GM10266 (cell line): ENCODE measurements at regions not wholly inside any gene's neighbourhood (a gene's known extent, or its start where the extent isn't known, plus 50 kb on each side); places are given as distances from the start of the nearest gene placed in this dataset.
A peak's percentile ranks its signal among the peaks of the same experiment; 100 is the strongest.
"Not testable (repeated sequence)": the region's sequence is repeated elsewhere in the genome, so short reads cannot be mapped to it uniquely, and the experiment has no call there.

Source experiments
- DNase-seq: peaks from one replicate; pipeline ENCODE4 v3.0.0; 2012; ENCODE audit errors: extremely low spot score
- CTCF ChIP-seq: IDR thresholded peaks from 2 replicates; pipeline ENCODE4 v1.5.1; 2012; ENCODE audit warnings: mild to moderate bottlenecking, low read depth; ENCODE audit not compliant: control insufficient read depth, insufficient read depth; ENCODE audit errors: missing control alignments

GRCh38 chr5:111839438-111839837 lies 82.4 kb upstream of the NREP start:
- TF ChIP-seq CTCF, result no peak
- no peak for DNase-seq

GRCh38 chr5:111836426-111836825 lies 79.4 kb upstream of the NREP start:
- TF ChIP-seq CTCF, result no peak
- no peak for DNase-seq

GRCh38 chr5:111834926-111835599 lies 78.1 kb upstream of the NREP start:
- DNase-seq, result no peak

GRCh38 chr5:111830333-111830732 lies 73.3 kb upstream of the NREP start:
- DNase-seq, result no peak
- TF ChIP-seq CTCF, result no peak

More at GRCh38 chr5:111834926-111835599, 78.1 kb upstream of the NREP start:
- TF ChIP-seq CTCF, result peak; percentile 2

- no peak for TF ChIP-seq CTCF
- DNase-seq, result no peak
Observed at GRCh38 chr5:111829701-111830100, 72.7 kb upstream of the NREP start.

- DNase-seq, result no peak
- TF ChIP-seq CTCF, result no peak
Observed at GRCh38 chr5:111826064-111826463, 69.1 kb upstream of the NREP start.

GRCh38 chr5:111820072-111820471 lies 63.1 kb upstream of the NREP start:
- no peak for TF ChIP-seq CTCF

GRCh38 chr5:111819028-111819427 lies 62.0 kb upstream of the NREP start:
- DNase-seq, result not testable (repeated sequence)

More at GRCh38 chr5:111820072-111820471, 63.1 kb upstream of the NREP start:
- DNase-seq, result no peak
